Stimulated activated CD4-positive, alpha-beta T cell treated with anti-CD3 and anti-CD28 coated beads, Interleukin-2, amount 100 ng/mL, for 24 hours (primary cell): ENCODE measurements at regions not wholly inside any gene's neighbourhood (a gene's known extent, or its start where the extent isn't known, plus 50 kb on each side); places are given as distances from the start of the nearest gene placed in this dataset.
"Not testable (repeated sequence)": the region's sequence is repeated elsewhere in the genome, so short reads cannot be mapped to it uniquely, and the experiment has no call there.

ENCODE experiments used
- DNase-seq, 2 donors: peaks; one replicate each; pipeline ENCODE4 v3.0.0-alpha.2; 2020

GRCh38 chr10:61262486-61263261 is 190.5 kb downstream of the TMEM26 start:
- no peak for DNase-seq

DNA sequence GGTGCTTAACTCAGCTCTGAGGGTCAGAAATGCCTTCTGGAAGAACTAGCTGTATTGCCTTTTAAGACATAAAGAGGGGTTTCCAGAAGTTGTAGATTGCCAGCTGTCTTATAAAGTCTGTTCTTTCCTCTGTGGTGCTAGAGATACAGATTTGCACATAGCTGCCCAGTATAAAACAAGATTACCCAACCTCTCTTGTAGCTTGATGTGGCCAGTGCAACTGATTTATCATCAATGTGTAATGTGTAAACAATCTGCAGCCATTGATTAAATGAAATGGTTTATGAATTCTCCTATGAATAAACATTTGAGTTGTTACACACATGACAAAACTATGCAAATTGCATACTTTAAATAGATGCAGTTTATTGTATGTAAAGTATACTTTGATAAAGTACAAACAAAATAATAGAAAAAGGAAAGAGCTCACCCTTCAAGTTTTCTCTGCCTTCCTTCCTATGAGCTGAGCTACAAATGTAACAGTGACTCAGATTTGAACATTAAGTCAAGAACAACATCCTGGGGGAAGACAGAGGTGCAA is 195.2 kb downstream of the TMEM26 start:
- DNase-seq = no peak

DNA sequence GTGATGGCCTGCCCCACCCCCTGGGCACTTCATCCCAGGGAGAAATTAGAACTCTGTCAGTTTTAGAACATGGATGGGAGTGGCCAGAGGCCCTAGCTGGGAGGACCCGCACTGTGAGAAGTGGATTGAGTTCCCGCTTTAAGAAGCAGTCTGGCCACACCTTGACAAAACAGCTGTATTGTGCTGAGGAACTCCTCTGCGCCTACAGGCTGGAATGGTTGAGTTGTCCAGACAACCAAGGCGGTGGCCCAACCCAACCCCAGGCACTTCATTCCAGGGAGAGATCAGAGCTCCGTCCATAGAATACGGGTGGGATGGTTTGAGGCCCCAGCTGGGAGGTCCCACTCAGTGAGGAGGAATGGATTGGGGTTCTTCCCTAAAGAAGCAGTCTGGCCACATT is 196.0 kb downstream of the TMEM26 start:
- no peak for DNase-seq

DNA sequence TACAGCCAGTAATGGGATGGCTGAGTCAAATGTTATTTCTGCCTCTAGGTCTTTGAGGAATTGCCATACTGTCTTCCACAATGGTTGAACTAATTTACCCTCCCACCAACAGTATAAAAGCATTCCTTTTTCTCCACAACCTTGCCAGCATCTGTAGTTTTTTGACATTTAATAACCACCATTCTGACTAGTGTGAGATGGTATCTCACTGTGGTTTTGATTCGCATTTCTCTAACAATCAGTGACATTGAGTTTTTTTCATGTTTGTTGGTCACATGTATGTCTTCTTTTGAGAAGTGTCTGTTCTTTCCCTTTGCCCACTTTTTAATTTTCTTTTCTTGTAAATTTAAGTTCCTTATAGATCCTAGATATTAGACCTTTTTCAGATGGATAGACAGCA is 200.9 kb downstream of the TMEM26 start:
- DNase-seq = not testable (repeated sequence)

GRCh38 chr10:61251089-61251488 is 202.1 kb downstream of the TMEM26 start:
- no peak for DNase-seq

DNA sequence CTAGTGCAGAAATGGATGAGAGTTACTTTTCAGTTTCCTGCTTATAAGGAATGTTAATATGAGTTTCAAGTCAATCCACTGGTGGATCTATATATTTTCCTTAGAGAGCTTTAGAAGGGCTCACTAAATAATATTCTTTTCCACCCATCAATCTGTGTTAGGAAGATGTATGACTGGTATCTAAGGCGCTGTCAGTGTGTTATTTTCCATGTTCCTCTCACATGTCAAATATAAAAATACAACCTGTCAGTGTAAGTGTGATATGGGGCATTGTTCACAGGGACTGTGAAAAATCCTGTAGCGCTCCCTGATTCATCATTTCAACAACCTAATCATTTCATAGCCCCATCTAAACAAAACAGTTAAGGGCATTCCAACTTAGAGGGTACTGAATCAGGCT is 203.1 kb downstream of the TMEM26 start:
- no peak for DNase-seq

GRCh38 chr10:61248013-61248412 is 205.2 kb downstream of the TMEM26 start:
- DNase-seq = no peak

DNA sequence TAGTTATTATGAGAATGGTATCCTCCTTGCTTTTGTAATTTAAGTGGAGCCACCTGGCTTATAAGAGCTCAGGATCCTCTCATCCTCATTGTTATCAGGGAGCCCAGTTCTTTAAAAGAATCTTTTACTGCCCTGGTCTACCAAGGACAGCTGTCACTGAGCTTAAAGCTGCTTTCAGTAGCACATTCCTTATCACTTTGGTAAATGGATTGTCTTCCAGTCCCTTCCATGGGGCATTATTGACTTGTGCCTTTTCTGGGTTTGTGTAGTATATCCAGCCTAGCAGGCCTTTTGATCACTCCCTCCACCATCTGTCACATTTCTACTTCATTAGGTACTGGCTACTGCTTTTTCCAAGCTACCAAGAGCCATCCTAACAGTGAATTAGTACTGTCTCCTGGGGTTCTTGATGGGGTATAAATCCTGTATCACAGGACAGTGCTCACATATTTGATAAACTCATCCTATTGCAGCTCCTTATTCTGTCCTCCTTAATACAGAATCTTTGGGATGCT is 208.9 kb downstream of the TMEM26 start:
- no peak for DNase-seq

GRCh38 chr10:61232780-61233179 is 220.4 kb downstream of the TMEM26 start:
- DNase-seq = no peak

DNA sequence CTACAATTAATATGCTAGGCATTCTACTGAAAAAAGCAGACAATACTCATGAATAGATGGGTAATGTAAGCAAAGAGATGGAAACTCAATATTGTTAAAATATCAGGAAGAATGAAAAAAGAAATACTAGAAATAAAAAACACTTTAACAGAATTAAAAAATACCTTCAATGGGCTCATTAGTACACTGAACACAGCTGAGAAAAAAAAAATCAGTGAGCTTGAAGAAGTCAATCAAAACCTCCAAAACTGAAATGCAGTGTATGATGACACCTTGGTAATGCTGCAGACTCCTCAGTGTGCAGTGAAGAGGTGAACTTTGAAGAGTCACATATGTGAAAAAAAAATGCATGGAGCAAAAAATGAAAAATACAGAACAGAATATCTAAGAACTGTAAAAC is 227.2 kb downstream of the TMEM26 start:
- no peak for DNase-seq

GRCh38 chr10:61223576-61223975 is 229.6 kb downstream of the TMEM26 start:
- no peak for DNase-seq

- DNase-seq = no peak
These were observed 233.5 kb downstream of the TMEM26 start for GRCh38 chr10:61219696-61220095.

GRCh38 chr10:61217851-61218565 is 235.2 kb downstream of the TMEM26 start:
- no peak for DNase-seq

- no peak for DNase-seq
These were observed 237.9 kb downstream of the TMEM26 start for GRCh38 chr10:61215246-61215645.

DNA sequence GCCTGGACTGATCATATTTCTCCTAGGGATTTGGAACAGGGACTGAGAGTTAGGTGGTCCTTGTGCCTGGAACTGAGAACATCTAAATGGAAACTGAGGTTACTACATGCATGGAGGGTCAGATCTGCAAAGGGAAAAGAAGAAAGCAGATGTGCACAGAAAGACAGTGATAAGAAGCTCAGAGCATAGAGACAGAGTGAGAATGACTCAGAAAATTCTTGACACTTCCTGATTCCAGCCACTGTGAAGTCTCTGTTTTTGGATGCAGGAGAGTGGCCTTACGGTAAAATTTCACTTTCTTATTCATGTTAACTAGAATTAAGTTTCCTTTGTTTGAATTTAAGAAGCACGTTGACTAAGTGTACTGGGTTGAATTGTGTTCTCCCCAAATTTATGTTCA is 241.7 kb downstream of the TMEM26 start:
- DNase-seq = no peak

DNA sequence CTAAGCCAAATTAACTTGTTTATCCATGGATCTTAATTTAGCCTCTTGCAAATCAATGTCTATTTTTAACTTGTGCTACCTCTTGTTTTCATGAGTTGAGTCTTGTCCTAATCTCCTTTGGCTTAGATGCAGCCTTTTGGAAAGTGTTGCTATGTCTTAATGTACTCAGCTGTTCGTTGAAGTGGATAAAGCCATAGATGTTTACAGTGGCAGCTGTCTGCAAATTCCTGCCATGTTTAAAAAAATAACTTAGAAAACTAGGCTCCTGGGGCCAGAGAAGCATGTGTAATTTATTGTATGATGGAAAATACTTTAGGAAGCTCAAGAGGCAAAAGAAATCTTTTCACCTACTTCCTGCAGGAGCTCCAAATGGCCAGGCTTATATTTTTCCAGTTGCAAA is 253.1 kb upstream of the RHOBTB1 start:
- DNase-seq = no peak

- DNase-seq = no peak
These were observed 251.2 kb upstream of the RHOBTB1 start for GRCh38 chr10:61195211-61195610.

DNA sequence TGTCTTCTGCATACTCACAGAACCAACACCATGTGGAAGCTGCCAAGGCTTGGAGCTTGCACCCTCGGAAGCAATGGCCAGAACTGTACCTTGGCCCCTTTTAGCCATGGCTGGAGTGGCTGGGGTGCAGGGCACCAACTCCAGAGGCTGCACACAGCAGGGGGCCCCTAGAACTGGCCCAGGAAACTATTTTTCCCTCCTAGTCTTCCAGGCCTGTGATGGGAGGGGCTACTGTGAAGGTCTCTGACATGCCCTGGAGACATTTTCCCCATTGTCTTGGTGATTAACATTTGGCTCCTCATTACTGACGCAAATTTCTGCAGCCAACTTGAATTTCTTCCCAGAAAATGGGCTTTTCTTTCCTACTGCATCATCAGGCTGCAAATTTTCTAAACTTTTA is 248.6 kb upstream of the RHOBTB1 start:
- not testable (repeated sequence) for DNase-seq

GRCh38 chr10:61192042-61192441 is 248.1 kb upstream of the RHOBTB1 start:
- DNase-seq = no peak

GRCh38 chr10:61189912-61190311 is 245.9 kb upstream of the RHOBTB1 start:
- DNase-seq = no peak

- DNase-seq = no peak
These were observed 244.7 kb upstream of the RHOBTB1 start for GRCh38 chr10:61188691-61189090.

GRCh38 chr10:61188101-61188500 is 244.1 kb upstream of the RHOBTB1 start:
- no peak for DNase-seq

DNA sequence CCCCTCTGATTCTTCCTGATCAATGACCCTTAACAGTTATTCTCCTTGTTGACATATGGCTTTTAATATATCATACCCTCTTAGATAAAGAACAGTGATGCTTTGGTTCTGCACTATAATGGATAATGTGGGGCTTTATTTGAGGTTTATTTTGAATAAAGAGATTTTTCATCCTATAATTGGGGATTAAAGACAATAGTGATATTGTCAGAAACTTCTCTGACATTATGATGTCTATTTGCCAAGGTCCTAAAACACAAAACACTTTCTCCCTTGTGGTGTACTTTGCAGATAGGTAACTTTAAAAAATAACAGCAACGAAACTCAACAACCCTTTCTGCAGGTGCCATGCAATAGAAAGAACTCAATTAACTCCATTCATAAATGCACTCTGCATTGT is 243.6 kb upstream of the RHOBTB1 start:
- no peak for DNase-seq

GRCh38 chr10:61186408-61186807 is 242.4 kb upstream of the RHOBTB1 start:
- no peak for DNase-seq
